H9 (cell line): ENCODE measurements at regions not wholly inside any gene's neighbourhood (a gene's known extent, or its start where the extent isn't known, plus 50 kb on each side); places are given as distances from the start of the nearest gene placed in this dataset.

Experiments used
- DNase-seq: peaks from one replicate; pipeline ENCODE4 v3.0.0-alpha.2; 2017
- H2AFZ ChIP-seq: one replicate; pipeline ENCODE4 v1.6.1; 2013; ENCODE audit warnings: mild to moderate bottlenecking, low read length, control low read depth, moderate library complexity
- H2AK5ac ChIP-seq: 2 replicates; pipeline ENCODE4 v1.6.1; 2013; ENCODE audit warnings: low read length, control low read depth, mixed read lengths; ENCODE audit not compliant: insufficient read length
- H2BK120ac ChIP-seq: one replicate; pipeline ENCODE4 v1.6.1; 2013; ENCODE audit warnings: low read depth, mild to moderate bottlenecking, low read length, control low read depth, inconsistent platforms; ENCODE audit not compliant: poor library complexity, severe bottlenecking
- H2BK12ac ChIP-seq: 2 replicates; pipeline ENCODE4 v1.6.1; 2013; ENCODE audit warnings: low read length, control low read depth, mixed read lengths, low read depth; ENCODE audit not compliant: insufficient read length
- H2BK15ac ChIP-seq: 2 replicates; pipeline ENCODE4 v1.6.1; 2013; ENCODE audit warnings: low read depth, low read length, control low read depth
- H2BK20ac ChIP-seq: one replicate; pipeline ENCODE4 v1.6.1; 2013; ENCODE audit warnings: low read depth, mild to moderate bottlenecking, low read length, control low read depth, inconsistent platforms; ENCODE audit not compliant: poor library complexity, severe bottlenecking
- H2BK5ac ChIP-seq: 2 replicates; pipeline ENCODE4 v1.6.1; 2013; ENCODE audit warnings: low read length, control low read depth, mixed read lengths; ENCODE audit not compliant: insufficient read length
- H3K14ac ChIP-seq: 2 replicates; pipeline ENCODE4 v1.6.1; 2013; ENCODE audit warnings: low read length, control low read depth; ENCODE audit not compliant: insufficient read depth
- H3K18ac ChIP-seq: 2 replicates; pipeline ENCODE4 v1.6.1; 2013; ENCODE audit warnings: low read depth, mild to moderate bottlenecking, mixed read lengths, low read length, control low read depth; ENCODE audit not compliant: insufficient read length
- H3K23ac ChIP-seq: 2 replicates; pipeline ENCODE4 v1.6.1; 2013; ENCODE audit warnings: low read length, control low read depth, mixed read lengths, low read depth; ENCODE audit not compliant: insufficient read length
- H3K23me2 ChIP-seq: 2 replicates; pipeline ENCODE4 v1.6.1; 2013; ENCODE audit warnings: low read depth, mild to moderate bottlenecking, mixed read lengths, low read length, control low read depth; ENCODE audit not compliant: insufficient read length, poor library complexity, severe bottlenecking
- H3K27ac ChIP-seq: 2 replicates; pipeline ENCODE4 v1.5.1; 2013; ENCODE audit warnings: low read length, control low read depth, mixed read lengths, low read depth; ENCODE audit not compliant: insufficient read length
- H3K27me3 ChIP-seq: 2 replicates; pipeline ENCODE4 v1.6.1; 2013; ENCODE audit warnings: low read length, control low read depth, inconsistent platforms; ENCODE audit not compliant: insufficient read depth
- H3K4ac ChIP-seq: 2 replicates; pipeline ENCODE4 v1.6.1; 2013; ENCODE audit warnings: low read depth, mild to moderate bottlenecking, control low read depth, inconsistent platforms, low read length, moderate library complexity
- H3K4me1 ChIP-seq: 2 replicates; pipeline ENCODE4 v1.6.1; 2013; ENCODE audit warnings: low read length, control low read depth, inconsistent platforms; ENCODE audit not compliant: insufficient read depth
- H3K4me2 ChIP-seq: 2 replicates; pipeline ENCODE4 v1.6.1; 2013; ENCODE audit warnings: low read length, control low read depth, mixed read lengths; ENCODE audit not compliant: insufficient read length, insufficient read depth
- H3K56ac ChIP-seq: 2 replicates; pipeline ENCODE4 v1.6.1; 2013; ENCODE audit warnings: low read depth, mild to moderate bottlenecking, mixed read lengths, low read length, control low read depth; ENCODE audit not compliant: insufficient read length
- H3K79me1 ChIP-seq: 2 replicates; pipeline ENCODE4 v1.6.1; 2013; ENCODE audit warnings: low read depth, mild to moderate bottlenecking, moderate library complexity, low read length, control low read depth, inconsistent platforms; ENCODE audit not compliant: insufficient read depth, poor library complexity, severe bottlenecking
- H3K79me2 ChIP-seq: 2 replicates; pipeline ENCODE4 v1.6.1; 2013; ENCODE audit warnings: low read length, control low read depth, inconsistent platforms; ENCODE audit not compliant: insufficient read depth
- H3K9ac ChIP-seq: 2 replicates; pipeline ENCODE4 v1.6.1; 2013; ENCODE audit warnings: low read length, control low read depth, mixed read lengths; ENCODE audit not compliant: insufficient read length; ENCODE audit errors: extremely low read depth
- H3K9me3 ChIP-seq: one replicate; pipeline ENCODE4 v1.6.1; 2013; ENCODE audit warnings: low read depth, low read length, inconsistent platforms; ENCODE audit not compliant: control insufficient read depth
- H3T11ph ChIP-seq: one replicate; pipeline ENCODE4 v1.6.1; 2013; ENCODE audit warnings: mild to moderate bottlenecking, low read length, control low read depth, inconsistent platforms
- H4K20me1 ChIP-seq: one replicate; pipeline ENCODE4 v1.6.1; 2013; ENCODE audit not compliant: control insufficient read depth, insufficient read length, insufficient read depth
- H4K5ac ChIP-seq: 2 replicates; pipeline ENCODE4 v1.6.1; 2013; ENCODE audit warnings: low read depth, mild to moderate bottlenecking, mixed read lengths, low read length, control low read depth; ENCODE audit not compliant: insufficient read length
- H4K8ac ChIP-seq: replicated peaks from 2 replicates; pipeline ENCODE4 v1.6.1; 2013; ENCODE audit warnings: low read length, control low read depth, mixed read lengths, low read depth; ENCODE audit not compliant: insufficient read length
- H4K91ac ChIP-seq: 2 replicates; pipeline ENCODE4 v1.6.1; 2013; ENCODE audit warnings: low read depth, mild to moderate bottlenecking, moderate library complexity, mixed read lengths, low read length, control low read depth; ENCODE audit not compliant: insufficient read length
- H3K27ac Mint-ChIP-seq, 3 experiments: 2 replicates in 2 of 3; 3 replicates in 1 of 3; pipeline ENCODE4 v1.8.0; 2020 to 2021; ENCODE audit warnings: mixed read lengths in 3 of 3, mild to moderate bottlenecking in 1 of 3, moderate library complexity in 1 of 3
- H3K27me3 Mint-ChIP-seq: 2 replicates; pipeline ENCODE4 v1.8.0; 2021; ENCODE audit warnings: low read depth, mild to moderate bottlenecking, moderate library complexity, mixed read lengths
- H3K36me3 Mint-ChIP-seq, 3 experiments: 2 replicates in 2 of 3; 3 replicates in 1 of 3; pipeline ENCODE4 v1.8.0; 2020 to 2021; ENCODE audit warnings: low read depth in 3 of 3, mixed read lengths in 3 of 3; ENCODE audit not compliant: insufficient read depth in 1 of 3
- H3K4me1 Mint-ChIP-seq, 2 experiments: 2 replicates each; pipeline ENCODE4 v1.8.0; 2020; ENCODE audit warnings: mixed read lengths in 2 of 2
- H3K4me3 Mint-ChIP-seq, 2 experiments: 2 replicates in 1 of 2; 3 replicates in 1 of 2; pipeline ENCODE4 v1.8.0; 2020 to 2021; ENCODE audit warnings: mild to moderate bottlenecking in 2 of 2, mixed read lengths in 2 of 2, moderate library complexity in 1 of 2
- H3K9me3 Mint-ChIP-seq, 2 experiments: 2 replicates in 1 of 2; 3 replicates in 1 of 2; pipeline ENCODE4 v1.8.0; 2020; ENCODE audit warnings: mild to moderate bottlenecking in 2 of 2, mixed read lengths in 2 of 2, moderate library complexity in 1 of 2
- whole genome bisulfite sequencing: extraction: QIAGEN DNeasy Blood & Tissue Kit; methylation state at CpG from one replicate; pipeline ENCODE4 v1.1.7; 2013; ENCODE audit warnings: missing lambda C conversion rate, low lambda C conversion rate, mixed read lengths; ENCODE audit not compliant: insufficient read length; ENCODE audit errors: extremely low coverage; 5-methylcytosine and 5-hydroxymethylcytosine counted together
- TF ChIP-seq, protein P1 (sequence below): fragments of 200-600 bp; sonication (generic); conservative IDR thresholded peaks from 3 replicates; pipeline ENCODE4 v1.8.0; 2021; ENCODE audit warnings: antibody characterized with exemption, mild to moderate bottlenecking

DNA sequence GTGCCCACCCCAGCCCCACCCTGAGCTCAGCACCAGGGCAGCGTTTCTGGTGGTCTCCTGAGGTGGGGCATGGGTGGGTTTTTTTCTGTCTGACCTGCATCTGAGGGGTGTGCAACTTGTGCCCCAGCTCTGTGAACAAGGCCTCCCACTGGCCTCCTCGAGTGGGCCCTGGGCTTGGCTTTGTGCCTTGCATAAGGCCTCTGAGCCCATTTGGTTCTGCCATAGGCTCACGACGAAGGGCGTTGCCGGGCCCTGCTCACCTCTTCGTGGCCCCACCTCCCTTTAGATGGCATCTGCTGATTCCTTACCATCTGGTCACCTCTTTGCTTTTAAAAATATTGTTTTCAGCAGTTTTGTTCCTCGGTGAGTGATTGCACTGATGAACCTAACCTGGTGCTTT, 127.1 kb upstream of the COL5A1 start:
- no peak overlapping the region for H2BK15ac ChIP-seq
- H3K27me3 Mint-ChIP-seq = peaks cover 6% of the 10 kb centered on the region
- no peaks in the 10 kb centered on the region for H3K9me3 ChIP-seq
- H3T11ph ChIP-seq = no peak overlapping the region
- no peak overlapping the region for H2AFZ ChIP-seq
- H3K18ac ChIP-seq = no peak overlapping the region
- peaks cover 8 to 12% of the 10 kb centered on the region in 2 experiments for H3K9me3 Mint-ChIP-seq
- TF ChIP-seq, protein P1, sequence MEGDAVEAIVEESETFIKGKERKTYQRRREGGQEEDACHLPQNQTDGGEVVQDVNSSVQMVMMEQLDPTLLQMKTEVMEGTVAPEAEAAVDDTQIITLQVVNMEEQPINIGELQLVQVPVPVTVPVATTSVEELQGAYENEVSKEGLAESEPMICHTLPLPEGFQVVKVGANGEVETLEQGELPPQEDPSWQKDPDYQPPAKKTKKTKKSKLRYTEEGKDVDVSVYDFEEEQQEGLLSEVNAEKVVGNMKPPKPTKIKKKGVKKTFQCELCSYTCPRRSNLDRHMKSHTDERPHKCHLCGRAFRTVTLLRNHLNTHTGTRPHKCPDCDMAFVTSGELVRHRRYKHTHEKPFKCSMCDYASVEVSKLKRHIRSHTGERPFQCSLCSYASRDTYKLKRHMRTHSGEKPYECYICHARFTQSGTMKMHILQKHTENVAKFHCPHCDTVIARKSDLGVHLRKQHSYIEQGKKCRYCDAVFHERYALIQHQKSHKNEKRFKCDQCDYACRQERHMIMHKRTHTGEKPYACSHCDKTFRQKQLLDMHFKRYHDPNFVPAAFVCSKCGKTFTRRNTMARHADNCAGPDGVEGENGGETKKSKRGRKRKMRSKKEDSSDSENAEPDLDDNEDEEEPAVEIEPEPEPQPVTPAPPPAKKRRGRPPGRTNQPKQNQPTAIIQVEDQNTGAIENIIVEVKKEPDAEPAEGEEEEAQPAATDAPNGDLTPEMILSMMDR = no peak
- no peaks in the 10 kb centered on the region for H3K79me2 ChIP-seq
- H2BK12ac ChIP-seq = no peak overlapping the region
- H3K14ac ChIP-seq = no peak overlapping the region
- WGBS = no CpG with 5 or more reads among the region's 8 CpGs
- no peak overlapping the region for H3K4ac ChIP-seq
- no peaks in the 10 kb centered on the region for H3K79me1 ChIP-seq
- H4K20me1 ChIP-seq = no peaks in the 10 kb centered on the region
- no peak overlapping the region for H4K5ac ChIP-seq
- H3K36me3 Mint-ChIP-seq = peaks cover 0 to 9% (median 2%) of the 10 kb centered on the region in 3 experiments; a peak in 3 of 7 replicates
- no peak overlapping the region for H3K56ac ChIP-seq
- no peaks in the 10 kb centered on the region for H3K4me1 ChIP-seq
- H3K27ac Mint-ChIP-seq = no peak overlapping the region
- no peak overlapping the region for H3K4me2 ChIP-seq
- H3K9ac ChIP-seq = no peak overlapping the region
- H2AK5ac ChIP-seq = no peak overlapping the region
- no peak overlapping the region for H4K8ac ChIP-seq
- H3K4me1 Mint-ChIP-seq = no peaks in the 10 kb centered on the region
- H4K91ac ChIP-seq = no peak overlapping the region
- H3K27me3 ChIP-seq = no peaks in the 10 kb centered on the region
- H2BK5ac ChIP-seq = no peak overlapping the region
- no peaks in the 10 kb centered on the region for H3K23me2 ChIP-seq
- no peak overlapping the region for H3K4me3 Mint-ChIP-seq
- no peak for DNase-seq
- H3K27ac ChIP-seq = no peak overlapping the region
- H2BK20ac ChIP-seq = no peak overlapping the region
- H2BK120ac ChIP-seq = no peak overlapping the region
- H3K23ac ChIP-seq = no peak overlapping the region
